Upper lobe of left lung (tissue), 4 donors: ENCODE measurements at regions not wholly inside any gene's neighbourhood (a gene's known extent, or its start where the extent isn't known, plus 50 kb on each side); places are given as distances from the start of the nearest gene placed in this dataset.

Source experiments
- EP300 ChIP-seq, 4 donors: sonication (generic); formaldehyde crosslinking; IDR thresholded peaks; one replicate each; pipeline ENCODE4 v1.5.1; 2017; ENCODE audit warnings: antibody characterized with exemption in 4 of 4, control low read depth in 2 of 4
- POLR2A ChIP-seq, 4 donors: fragments of 450-650 bp; IDR thresholded peaks; one replicate each; pipeline ENCODE4 v1.5.1; 2016 to 2017; ENCODE audit warnings: antibody characterized with exemption in 4 of 4, mild to moderate bottlenecking in 2 of 4
- POLR2AphosphoS5 ChIP-seq, 2 donors: sonication (generic); formaldehyde crosslinking; IDR thresholded peaks; one replicate each; pipeline ENCODE4 v1.5.1; 2017; ENCODE audit warnings: antibody characterized with exemption in 2 of 2
- TF ChIP-seq, protein P1 (sequence below), 6 experiments: fragments of 450-650 bp in 4 of 6; fragments of 200-600 bp in 2 of 6; sonication (generic) in 2 of 6; IDR thresholded peaks; one replicate each; pipeline ENCODE4 v1.5.1; 2016 to 2019; ENCODE audit warnings: antibody characterized with exemption in 6 of 6

DNA sequence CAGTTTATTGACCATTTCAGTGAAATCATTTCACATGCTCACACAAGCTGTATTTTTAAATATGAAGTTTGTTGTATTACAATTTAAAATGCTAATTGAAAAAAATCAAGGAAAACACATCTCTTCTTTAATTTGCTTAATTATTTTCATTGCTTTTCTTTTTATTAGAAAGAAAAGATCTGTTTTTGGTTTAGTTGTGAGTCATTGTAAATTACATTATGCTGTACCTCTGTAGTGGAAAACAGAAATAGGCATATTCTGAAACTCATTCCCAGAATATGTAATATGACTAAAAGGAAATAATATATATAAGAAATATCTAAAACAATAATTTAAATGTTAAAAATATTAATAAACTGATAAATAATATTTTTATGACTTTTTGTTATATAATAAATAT is 161.9 kb downstream of the HGF start:
- TF ChIP-seq, protein P1, sequence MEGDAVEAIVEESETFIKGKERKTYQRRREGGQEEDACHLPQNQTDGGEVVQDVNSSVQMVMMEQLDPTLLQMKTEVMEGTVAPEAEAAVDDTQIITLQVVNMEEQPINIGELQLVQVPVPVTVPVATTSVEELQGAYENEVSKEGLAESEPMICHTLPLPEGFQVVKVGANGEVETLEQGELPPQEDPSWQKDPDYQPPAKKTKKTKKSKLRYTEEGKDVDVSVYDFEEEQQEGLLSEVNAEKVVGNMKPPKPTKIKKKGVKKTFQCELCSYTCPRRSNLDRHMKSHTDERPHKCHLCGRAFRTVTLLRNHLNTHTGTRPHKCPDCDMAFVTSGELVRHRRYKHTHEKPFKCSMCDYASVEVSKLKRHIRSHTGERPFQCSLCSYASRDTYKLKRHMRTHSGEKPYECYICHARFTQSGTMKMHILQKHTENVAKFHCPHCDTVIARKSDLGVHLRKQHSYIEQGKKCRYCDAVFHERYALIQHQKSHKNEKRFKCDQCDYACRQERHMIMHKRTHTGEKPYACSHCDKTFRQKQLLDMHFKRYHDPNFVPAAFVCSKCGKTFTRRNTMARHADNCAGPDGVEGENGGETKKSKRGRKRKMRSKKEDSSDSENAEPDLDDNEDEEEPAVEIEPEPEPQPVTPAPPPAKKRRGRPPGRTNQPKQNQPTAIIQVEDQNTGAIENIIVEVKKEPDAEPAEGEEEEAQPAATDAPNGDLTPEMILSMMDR (IDR thresholded peaks at IDR 0.05), result no peak
- TF ChIP-seq POLR2A (IDR thresholded peaks at IDR 0.05), result no peak
- TF ChIP-seq EP300 (IDR thresholded peaks at IDR 0.05), result no peak
- TF ChIP-seq POLR2AphosphoS5 (IDR thresholded peaks at IDR 0.05), result no peak
